Liver (tissue), 8 donors: ENCODE measurements at regions not wholly inside any gene's neighbourhood (a gene's known extent, or its start where the extent isn't known, plus 50 kb on each side); places are given as distances from the start of the nearest gene placed in this dataset.

Source experiments
- DNase-seq: peaks from one replicate; pipeline ENCODE4 v3.0.0-alpha.2; 2017; ENCODE audit warnings: low spot score
- H3K27ac ChIP-seq, 2 donors: one replicate each; pipeline ENCODE4 v1.7.0; 2013; ENCODE audit warnings: inconsistent platforms in 2 of 2, low read length in 2 of 2, control low read depth in 1 of 2, low read depth in 1 of 2, mild to moderate bottlenecking in 1 of 2
- H3K27me3 ChIP-seq, 4 donors: one replicate each; pipeline versions ENCODE4 v1.6.1 to v1.7.0; 2013; ENCODE audit warnings: low read length in 3 of 4, inconsistent platforms in 1 of 4, mild to moderate bottlenecking in 1 of 4, moderate library complexity in 1 of 4; ENCODE audit not compliant: control insufficient read depth in 4 of 4, insufficient read depth in 4 of 4
- H3K36me3 ChIP-seq, 4 donors: one replicate each; pipeline versions ENCODE4 v1.6.1 to v1.7.0; 2013; ENCODE audit warnings: low read length in 3 of 4, mild to moderate bottlenecking in 3 of 4, low read depth in 1 of 4, moderate library complexity in 1 of 4; ENCODE audit not compliant: control insufficient read depth in 4 of 4, insufficient read depth in 3 of 4
- H3K4me1 ChIP-seq, 4 donors: one replicate each; pipeline versions ENCODE4 v1.6.1 to v1.7.0; 2013; ENCODE audit warnings: low read length in 3 of 4, mild to moderate bottlenecking in 3 of 4, moderate library complexity in 1 of 4; ENCODE audit not compliant: control insufficient read depth in 4 of 4, insufficient read depth in 4 of 4
- H3K4me3 ChIP-seq, 3 donors: one replicate each; pipeline versions ENCODE4 v1.6.1 to v1.7.0; 2013; ENCODE audit warnings: low read length in 3 of 3, control low read depth in 1 of 3, low read depth in 1 of 3, mild to moderate bottlenecking in 1 of 3
- H3K9ac ChIP-seq, 2 donors: one replicate each; pipeline ENCODE4 v1.7.0; 2013; ENCODE audit warnings: low read length in 2 of 2, mild to moderate bottlenecking in 2 of 2, moderate library complexity in 2 of 2, control low read depth in 1 of 2, low read depth in 1 of 2
- H3K9me3 ChIP-seq, 4 donors: one replicate each; pipeline versions ENCODE4 v1.6.1 to v1.7.0; 2013; ENCODE audit warnings: low read length in 3 of 4; ENCODE audit not compliant: control insufficient read depth in 4 of 4
- CTCF ChIP-seq: fragments of 150-350 bp; IDR thresholded peaks from 2 replicates; pipeline ENCODE4 v1.5.1; 2017; ENCODE audit warnings: improper control_type of control experiment, low read depth, low read length; ENCODE audit not compliant: missing input control
- FOXA1 ChIP-seq: IDR thresholded peaks from 2 replicates; pipeline ENCODE4 v1.6.1; 2016; ENCODE audit warnings: antibody characterized with exemption
- GABPA ChIP-seq, 2 donors: IDR thresholded peaks in 1 of 2; conservative IDR thresholded peaks in 1 of 2; 2 replicates each; pipeline ENCODE4 v1.6.1; 2016; ENCODE audit warnings: antibody characterized with exemption in 2 of 2, mild to moderate bottlenecking in 1 of 2, moderate library complexity in 1 of 2
- HNF4A ChIP-seq, 2 donors: conservative IDR thresholded peaks; 2 replicates each; pipeline ENCODE4 v1.6.1; 2016; ENCODE audit warnings: antibody characterized with exemption in 2 of 2, mild to moderate bottlenecking in 2 of 2
- JUND ChIP-seq, 2 donors: IDR thresholded peaks; 2 replicates each; pipeline ENCODE4 v1.6.1; 2016; ENCODE audit warnings: antibody characterized with exemption in 2 of 2
- REST ChIP-seq: IDR thresholded peaks from 2 replicates; pipeline ENCODE4 v1.6.1; 2016; ENCODE audit warnings: antibody characterized with exemption, mild to moderate bottlenecking
- TAF1 ChIP-seq: conservative IDR thresholded peaks from 2 replicates; pipeline ENCODE4 v1.6.1; 2016; ENCODE audit warnings: antibody characterized with exemption, mild to moderate bottlenecking
- YY1 ChIP-seq: IDR thresholded peaks from 2 replicates; pipeline ENCODE4 v1.6.1; 2016; ENCODE audit warnings: antibody characterized with exemption, mild to moderate bottlenecking
- ZBTB33 ChIP-seq: IDR thresholded peaks from 2 replicates; pipeline ENCODE4 v1.6.1; 2016; ENCODE audit warnings: antibody characterized with exemption
- WGBS: extraction: QIAGEN DNeasy Blood & Tissue Kit; methylation state at CpG from one replicate; pipeline ENCODE4 v1.1.7; 2013; 5-methylcytosine and 5-hydroxymethylcytosine counted together
- TF ChIP-seq, protein P1 (sequence below): IDR thresholded peaks from 2 replicates; pipeline ENCODE4 v1.6.1; 2016; ENCODE audit warnings: antibody characterized with exemption
- TF ChIP-seq, protein P2 (sequence below): IDR thresholded peaks from 2 replicates; pipeline ENCODE4 v1.6.1; 2016; ENCODE audit warnings: antibody characterized with exemption
- donor health status: healthy.
- donor health status: healthy.
- donor health status: healthy.
- donor health status: healthy.
- donor health status: healthy.

DNA sequence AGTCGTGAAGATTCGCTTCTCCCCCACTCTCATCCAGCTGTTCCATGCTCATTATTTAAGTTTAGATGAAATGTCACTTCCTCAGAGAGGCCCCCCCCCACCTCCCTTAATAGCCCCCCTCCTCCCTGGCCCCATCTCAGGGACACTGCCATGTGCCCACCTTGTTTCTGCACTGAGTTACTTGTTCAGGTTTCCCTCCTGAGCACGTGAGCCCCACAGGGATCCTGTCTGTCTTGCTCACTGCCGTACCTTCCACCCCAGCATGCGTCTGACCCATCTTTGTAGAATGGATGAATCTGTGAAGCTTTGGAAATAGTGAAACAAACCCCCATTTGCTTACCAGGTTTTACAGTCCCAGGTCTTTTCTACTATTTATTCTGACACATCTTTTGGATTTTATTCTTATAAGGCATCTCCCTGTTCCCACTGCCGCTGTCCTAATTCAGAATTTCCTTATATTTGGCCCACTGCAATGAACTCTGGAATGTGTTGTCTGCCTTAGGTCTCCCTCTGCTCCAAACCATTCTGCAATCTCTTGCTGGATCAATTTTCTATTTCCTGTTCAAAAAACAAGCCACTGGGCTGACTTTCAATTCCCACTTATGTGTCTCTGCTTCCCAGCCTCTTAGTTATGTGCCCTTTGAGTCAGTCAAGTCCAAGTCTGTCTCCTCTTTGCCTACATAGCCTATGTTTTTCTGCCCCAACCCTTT is 136.5 kb upstream of the ECI2 start:
- Histone ChIP-seq H3K27ac (no peak overlapping the region), H3K27me3 (no peaks in the 10 kb centered on the region), H3K9me3 (no peaks in the 10 kb centered on the region), H3K4me3 (no peak overlapping the region), H3K36me3 (no peaks in the 10 kb centered on the region), H3K9ac (no peak overlapping the region), H3K4me1 (no peaks in the 10 kb centered on the region)
- WGBS = 89% methylated on average over 6 of the region's 6 CpGs
- TF ChIP-seq GABPA (IDR thresholded peaks at IDR 0.05 in 1 of 2, conservative IDR thresholded peaks at IDR 0.05 in 1 of 2) = no peak
- peak in 1 of 2 donors; percentile 9 for TF ChIP-seq HNF4A (conservative IDR thresholded peaks at IDR 0.05)
- no peak for DNase-seq

DNA sequence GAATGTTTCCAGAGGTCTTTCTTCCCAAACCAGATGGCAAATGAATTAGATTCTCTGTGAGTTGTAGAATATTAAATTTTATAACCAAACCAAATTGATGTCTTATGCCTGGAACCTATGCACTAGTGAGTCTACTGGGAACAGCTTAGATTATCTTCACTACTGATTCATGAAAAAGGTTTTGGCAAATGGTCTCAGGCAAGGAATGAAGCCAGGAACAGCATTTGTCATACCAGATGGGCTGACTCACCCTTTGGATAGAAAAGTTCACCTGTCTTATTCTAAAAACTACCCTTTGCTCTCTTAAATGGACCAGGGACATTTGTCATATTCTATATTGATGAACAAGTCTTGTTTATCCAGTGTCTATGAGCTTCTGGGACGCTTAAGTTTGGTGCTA is 135.4 kb upstream of the ECI2 start:
- peak in 1 of 2 donors; percentile 10 for TF ChIP-seq JUND (IDR thresholded peaks at IDR 0.05)
- no peak for TF ChIP-seq FOXA1
- TF ChIP-seq, protein P1, sequence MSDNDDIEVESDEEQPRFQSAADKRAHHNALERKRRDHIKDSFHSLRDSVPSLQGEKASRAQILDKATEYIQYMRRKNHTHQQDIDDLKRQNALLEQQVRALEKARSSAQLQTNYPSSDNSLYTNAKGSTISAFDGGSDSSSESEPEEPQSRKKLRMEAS = no peak
- no peak for TF ChIP-seq ZBTB33
- DNase-seq = no peak

DNA sequence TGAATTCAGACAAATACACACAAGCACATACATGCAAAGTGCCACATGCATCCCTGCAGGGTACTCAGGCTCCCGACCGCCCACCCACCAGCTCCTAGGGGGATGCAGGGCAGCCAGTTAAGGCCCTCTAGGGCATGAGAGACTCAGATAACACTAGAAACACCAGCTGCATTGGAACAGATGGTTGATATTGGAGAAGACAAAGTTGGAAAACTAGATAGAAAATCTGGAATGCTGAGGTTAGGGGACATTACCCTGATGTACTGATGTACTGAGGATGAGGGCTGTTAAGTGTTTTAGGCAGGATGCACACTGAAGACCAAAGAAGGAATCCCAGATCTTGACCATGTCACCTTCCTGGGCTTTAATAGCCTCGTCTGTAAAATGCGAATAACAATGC is 134.6 kb upstream of the ECI2 start:
- no peak overlapping the region for H3K4me3 ChIP-seq
- TF ChIP-seq REST = no peak
- TF ChIP-seq FOXA1 = no peak
- no peak for TF ChIP-seq YY1
- TF ChIP-seq, protein P2, sequence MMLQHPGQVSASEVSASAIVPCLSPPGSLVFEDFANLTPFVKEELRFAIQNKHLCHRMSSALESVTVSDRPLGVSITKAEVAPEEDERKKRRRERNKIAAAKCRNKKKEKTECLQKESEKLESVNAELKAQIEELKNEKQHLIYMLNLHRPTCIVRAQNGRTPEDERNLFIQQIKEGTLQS = no peak
- no peak for TF ChIP-seq HNF4A (conservative IDR thresholded peaks at IDR 0.05)
- TF ChIP-seq TAF1 = no peak
- TF ChIP-seq CTCF = no peak
- no peak for TF ChIP-seq JUND (IDR thresholded peaks at IDR 0.05)
- no peaks in the 10 kb centered on the region for H3K27me3 ChIP-seq
- 88% methylated on average over 4 of the region's 4 CpGs for WGBS
- H3K4me1 ChIP-seq = no peaks in the 10 kb centered on the region
- no peak for DNase-seq
- H3K9ac ChIP-seq = no peak overlapping the region
- H3K27ac ChIP-seq = no peak overlapping the region
- no peaks in the 10 kb centered on the region for H3K9me3 ChIP-seq
- no peaks in the 10 kb centered on the region for H3K36me3 ChIP-seq

More for the DNA sequence above, 135.4 kb upstream of the ECI2 start:
- Histone ChIP-seq H3K36me3 (no peaks in the 10 kb centered on the region), H3K27me3 (no peaks in the 10 kb centered on the region), H3K4me3 (no peak overlapping the region), H3K9ac (no peak overlapping the region), H3K9me3 (no peaks in the 10 kb centered on the region), H3K4me1 (no peaks in the 10 kb centered on the region), H3K27ac (no peak overlapping the region)
- 78% methylated on average over 1 of the region's 1 CpG for WGBS
